Progenitor cell of endocrine pancreas (in vitro differentiated cells): ENCODE measurements at regions not wholly inside any gene's neighbourhood (a gene's known extent, or its start where the extent isn't known, plus 50 kb on each side); places are given as distances from the start of the nearest gene placed in this dataset.

Source experiments
- DNase-seq: peaks from one replicate; pipeline ENCODE4 v3.0.0; 2021; ENCODE audit warnings: low spot score; ENCODE audit not compliant: unreplicated experiment
- H3K27ac Mint-ChIP-seq: 2 replicates; pipeline ENCODE4 v1.8.0; 2021; ENCODE audit warnings: mild to moderate bottlenecking, moderate library complexity, mixed read lengths
- H3K27me3 Mint-ChIP-seq: 2 replicates; pipeline ENCODE4 v1.8.0; 2021; ENCODE audit warnings: mixed read lengths
- H3K36me3 Mint-ChIP-seq: 2 replicates; pipeline ENCODE4 v1.8.0; 2022; ENCODE audit warnings: mixed read lengths; ENCODE audit not compliant: insufficient read depth
- H3K4me1 Mint-ChIP-seq: 2 replicates; pipeline ENCODE4 v1.8.0; 2021; ENCODE audit warnings: low read depth, mixed read lengths
- H3K4me3 Mint-ChIP-seq: 2 replicates; pipeline ENCODE4 v1.8.0; 2021; ENCODE audit warnings: low read depth, mild to moderate bottlenecking, moderate library complexity, mixed read lengths
- H3K9me3 Mint-ChIP-seq: 2 replicates; pipeline ENCODE4 v1.8.0; 2021; ENCODE audit warnings: low read depth, mixed read lengths
- TF ChIP-seq, protein P1 (sequence below): fragments of 200-600 bp; sonication (generic); IDR thresholded peaks from one replicate; pipeline ENCODE4 v1.5.0; 2021; ENCODE audit warnings: antibody characterized with exemption, mild to moderate bottlenecking; ENCODE audit not compliant: unreplicated experiment

GRCh38 chr11:25198704-25199103, 701.9 kb downstream of the LUZP2 start:
- Mint-ChIP-seq H3K27ac (no peak overlapping the region), H3K36me3 (no peaks in the 10 kb centered on the region), H3K4me1 (no peaks in the 10 kb centered on the region), H3K4me3 (no peak overlapping the region), H3K27me3 (no peaks in the 10 kb centered on the region), H3K9me3 (no peaks in the 10 kb centered on the region)
- DNase-seq, result no peak
- TF ChIP-seq, protein P1, sequence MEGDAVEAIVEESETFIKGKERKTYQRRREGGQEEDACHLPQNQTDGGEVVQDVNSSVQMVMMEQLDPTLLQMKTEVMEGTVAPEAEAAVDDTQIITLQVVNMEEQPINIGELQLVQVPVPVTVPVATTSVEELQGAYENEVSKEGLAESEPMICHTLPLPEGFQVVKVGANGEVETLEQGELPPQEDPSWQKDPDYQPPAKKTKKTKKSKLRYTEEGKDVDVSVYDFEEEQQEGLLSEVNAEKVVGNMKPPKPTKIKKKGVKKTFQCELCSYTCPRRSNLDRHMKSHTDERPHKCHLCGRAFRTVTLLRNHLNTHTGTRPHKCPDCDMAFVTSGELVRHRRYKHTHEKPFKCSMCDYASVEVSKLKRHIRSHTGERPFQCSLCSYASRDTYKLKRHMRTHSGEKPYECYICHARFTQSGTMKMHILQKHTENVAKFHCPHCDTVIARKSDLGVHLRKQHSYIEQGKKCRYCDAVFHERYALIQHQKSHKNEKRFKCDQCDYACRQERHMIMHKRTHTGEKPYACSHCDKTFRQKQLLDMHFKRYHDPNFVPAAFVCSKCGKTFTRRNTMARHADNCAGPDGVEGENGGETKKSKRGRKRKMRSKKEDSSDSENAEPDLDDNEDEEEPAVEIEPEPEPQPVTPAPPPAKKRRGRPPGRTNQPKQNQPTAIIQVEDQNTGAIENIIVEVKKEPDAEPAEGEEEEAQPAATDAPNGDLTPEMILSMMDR, result no peak

GRCh38 chr11:25200925-25201324, 704.1 kb downstream of the LUZP2 start:
- Mint-ChIP-seq H3K4me3 (no peak overlapping the region), H3K27me3 (no peaks in the 10 kb centered on the region), H3K27ac (no peak overlapping the region), H3K9me3 (no peaks in the 10 kb centered on the region), H3K4me1 (no peaks in the 10 kb centered on the region), H3K36me3 (no peaks in the 10 kb centered on the region)
- no peak for DNase-seq
- TF ChIP-seq, protein P1, result no peak

GRCh38 chr11:25206762-25207161, 709.9 kb downstream of the LUZP2 start:
- no peaks in the 10 kb centered on the region for H3K36me3 Mint-ChIP-seq
- no peaks in the 10 kb centered on the region for H3K4me1 Mint-ChIP-seq
- TF ChIP-seq, protein P1, result no peak
- DNase-seq, result no peak
- no peak overlapping the region for H3K27ac Mint-ChIP-seq
- no peak overlapping the region for H3K4me3 Mint-ChIP-seq
- no peaks in the 10 kb centered on the region for H3K27me3 Mint-ChIP-seq
- H3K9me3 Mint-ChIP-seq, result peaks cover 21% of the 10 kb centered on the region

DNA sequence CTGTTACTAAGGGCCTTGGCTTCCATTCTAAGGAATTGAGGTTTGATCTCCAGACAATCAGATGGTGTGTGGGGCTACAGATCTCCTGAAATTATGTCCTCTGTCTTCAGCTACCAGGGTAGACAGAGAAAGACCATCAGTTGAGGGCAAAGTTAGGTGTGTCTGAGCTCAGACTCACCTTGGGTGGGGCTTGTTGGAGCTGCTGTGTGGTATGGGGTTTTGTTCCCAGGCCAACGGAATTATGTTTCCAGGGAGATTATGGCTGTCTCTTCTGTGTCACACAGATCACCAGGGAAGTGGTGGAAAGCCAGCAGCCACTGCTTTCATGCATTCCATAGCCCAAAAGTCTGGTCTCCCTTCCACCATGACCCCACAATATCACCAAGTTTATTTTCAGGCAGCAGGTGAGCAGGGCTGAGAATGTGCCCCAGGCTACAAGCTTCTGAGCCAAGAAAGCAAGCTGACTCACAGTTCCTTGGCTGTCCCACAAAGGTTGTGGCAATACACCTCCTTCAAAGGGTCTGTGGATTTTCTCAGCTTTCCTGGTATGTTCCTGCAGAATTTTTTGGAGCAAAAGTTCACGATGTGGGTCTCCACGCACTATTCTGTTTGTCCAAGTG, 714.9 kb downstream of the LUZP2 start:
- no peaks in the 10 kb centered on the region for H3K27me3 Mint-ChIP-seq
- no peaks in the 10 kb centered on the region for H3K4me1 Mint-ChIP-seq
- peaks cover 17% of the 10 kb centered on the region for H3K9me3 Mint-ChIP-seq
- TF ChIP-seq, protein P1, result no peak
- no peak overlapping the region for H3K4me3 Mint-ChIP-seq
- no peaks in the 10 kb centered on the region for H3K36me3 Mint-ChIP-seq
- no peak for DNase-seq
- no peak overlapping the region for H3K27ac Mint-ChIP-seq

- no peak for DNase-seq
- Mint-ChIP-seq H3K27ac (no peak overlapping the region), H3K9me3 (no peaks in the 10 kb centered on the region), H3K4me3 (no peak overlapping the region), H3K36me3 (no peaks in the 10 kb centered on the region), H3K27me3 (no peaks in the 10 kb centered on the region), H3K4me1 (no peaks in the 10 kb centered on the region)
- TF ChIP-seq, protein P1, result no peak
Measured at GRCh38 chr11:25214535-25215176, 717.8 kb downstream of the LUZP2 start.
